ENCODE measurements at regions not wholly inside any gene's neighbourhood (a gene's known extent, or its start where the extent isn't known, plus 50 kb on each side); places are given as distances from the start of the nearest gene placed in this dataset.
A peak's percentile ranks its signal among the peaks of the same experiment; 100 is the strongest.

DNA sequence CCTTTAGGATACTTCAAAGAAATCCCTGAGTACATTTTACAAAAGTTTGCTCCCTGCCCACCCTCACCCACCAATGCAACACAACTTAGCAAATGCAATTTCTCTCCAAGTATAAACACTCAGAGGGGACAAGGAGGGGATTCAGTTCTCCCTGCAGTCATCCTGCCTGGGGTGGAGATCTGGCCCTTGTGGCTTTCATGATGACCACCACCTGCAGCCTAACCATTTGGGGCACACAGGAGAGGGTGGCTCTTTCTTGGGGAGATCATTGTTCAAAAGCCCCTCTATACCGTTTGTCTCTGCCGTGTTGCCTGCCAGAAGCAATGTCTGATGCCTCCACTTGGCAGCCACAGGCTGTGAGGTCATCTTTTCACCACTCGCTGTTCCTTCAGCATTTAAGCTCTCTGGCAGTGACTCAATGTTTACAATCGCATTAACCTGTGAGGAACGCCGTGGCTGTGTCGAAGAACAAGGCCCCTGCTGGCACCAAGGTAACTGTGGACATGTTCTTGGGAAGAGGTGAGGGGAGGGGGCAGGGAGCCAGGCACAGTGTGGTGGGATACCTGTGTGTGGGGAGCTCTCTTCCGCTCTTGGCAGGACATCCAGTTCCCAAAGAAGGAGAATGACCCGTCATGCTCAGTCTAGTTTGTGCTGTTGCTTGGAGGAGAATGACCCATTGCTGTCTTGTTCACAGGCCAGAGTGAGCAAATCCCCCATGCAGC is 103.9 kb upstream of the DUSP10 start:
- DNase-seq (ENCODE audit: low read depth) = no peak

DNA sequence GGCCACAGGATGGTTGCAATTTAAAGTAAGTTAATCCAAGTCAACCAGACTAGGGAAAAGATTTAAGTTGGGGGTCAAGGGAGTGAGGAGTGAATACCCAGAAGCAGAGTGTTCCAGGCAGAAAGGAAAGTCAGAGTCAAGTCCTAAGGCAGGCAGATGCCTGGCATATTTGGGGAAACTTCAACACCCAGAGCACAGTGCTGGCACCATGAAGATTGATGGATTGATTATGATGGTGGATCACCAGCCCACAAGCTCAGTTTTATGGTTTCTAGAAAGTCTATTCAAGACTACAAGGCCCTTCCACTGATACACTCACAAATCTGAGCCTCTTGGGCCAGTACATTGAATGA is 100.1 kb upstream of the DUSP10 start:
- no peak for DNase-seq (ENCODE audit: low read depth)

DNA sequence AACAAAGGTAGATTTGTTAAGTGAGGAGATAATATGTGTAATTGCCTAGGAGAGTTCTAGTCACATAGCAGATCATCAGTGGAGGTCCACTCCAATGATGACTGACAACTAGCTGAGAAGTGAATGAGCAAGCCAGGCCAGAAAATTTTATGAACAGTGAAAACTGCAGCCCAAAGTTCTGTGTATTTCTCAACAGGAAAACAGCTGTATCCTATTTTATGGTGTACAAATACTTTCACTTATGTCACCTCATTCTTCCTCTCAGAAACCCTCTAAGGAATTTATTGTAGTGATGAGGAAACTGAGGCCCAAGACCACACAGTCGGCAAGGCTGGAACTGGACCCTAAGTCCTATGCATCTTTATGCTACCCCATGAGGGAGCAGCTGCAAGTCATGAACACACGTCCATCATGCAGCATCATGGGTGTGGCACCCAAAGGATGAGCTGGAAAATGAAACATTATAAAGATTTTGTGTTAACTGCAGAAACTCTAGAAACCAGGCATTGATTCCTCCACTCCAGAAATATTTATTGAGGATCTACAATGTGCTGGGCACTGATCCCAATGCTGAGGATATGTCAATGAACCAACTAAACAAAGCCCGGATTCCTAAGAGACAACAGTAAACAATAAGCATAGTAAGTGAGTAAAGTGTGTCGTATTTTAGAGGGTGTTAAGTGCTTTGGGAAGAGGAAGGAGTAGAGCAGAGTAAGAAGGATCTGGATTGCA is 99.5 kb upstream of the DUSP10 start:
- DNase-seq (ENCODE audit: low read depth) = peak; percentile 44

DNA sequence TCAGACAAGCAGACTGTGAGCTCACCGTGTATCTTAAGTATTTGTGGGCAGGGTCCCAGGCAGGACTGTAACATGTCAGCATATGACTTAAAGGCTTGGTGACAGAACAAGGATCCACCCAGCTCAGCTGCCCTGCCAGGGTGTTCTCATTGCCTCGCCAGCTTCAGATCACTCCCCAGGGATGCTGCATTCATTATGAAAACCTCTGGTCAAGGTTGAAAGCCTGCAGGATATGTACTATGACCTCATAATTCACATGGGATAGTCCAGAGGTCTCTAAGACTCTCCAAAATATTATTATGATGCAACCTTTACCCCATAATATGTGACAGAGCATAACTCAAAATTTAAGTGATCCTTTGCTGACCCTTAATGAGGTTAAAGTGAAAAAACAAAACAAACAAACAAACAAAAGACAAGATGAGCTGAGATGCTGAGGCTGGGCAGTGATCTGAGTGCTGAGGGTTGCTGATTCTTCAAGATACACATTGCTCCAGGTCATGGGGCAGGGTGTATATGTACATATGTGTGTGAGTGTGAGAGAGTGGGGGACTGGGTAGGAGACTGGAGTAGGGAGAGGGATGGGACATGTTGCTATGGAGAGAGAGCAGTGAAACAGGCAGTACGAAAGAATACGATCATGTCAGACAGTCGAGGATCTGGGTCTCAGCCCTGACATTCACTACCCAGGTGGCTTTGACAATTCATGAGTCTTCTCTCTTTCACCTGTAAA is 98.8 kb upstream of the DUSP10 start:
- no peak for DNase-seq (ENCODE audit: low read depth)

DNA sequence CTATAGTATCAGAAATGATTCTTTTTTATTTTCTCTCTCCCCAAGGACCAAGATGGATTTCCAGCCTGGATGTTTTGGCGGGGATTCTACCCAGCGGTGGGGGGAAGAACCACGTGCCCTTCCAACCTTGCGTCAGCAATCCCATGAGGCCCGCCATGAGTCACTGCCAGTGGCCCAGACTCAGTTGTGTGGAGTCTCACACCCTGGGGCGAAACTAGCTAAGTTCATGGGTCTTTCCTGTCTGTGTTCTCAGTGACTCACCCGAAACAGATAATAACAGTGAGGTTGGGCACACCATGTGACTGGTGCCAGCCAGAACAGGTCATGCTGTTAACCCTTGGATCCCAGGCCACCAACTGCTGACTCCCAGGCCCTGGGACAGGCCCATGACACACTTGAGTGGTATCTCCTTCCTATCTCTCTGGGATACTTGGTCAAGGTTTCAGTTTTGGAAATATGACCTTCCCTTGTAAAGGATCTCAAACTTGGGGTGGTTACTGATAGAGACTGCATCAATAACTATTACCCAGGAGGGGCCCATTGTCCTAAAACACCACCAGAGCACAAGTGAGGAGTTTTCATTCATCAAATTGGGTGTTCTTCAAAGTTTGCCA is 98.0 kb upstream of the DUSP10 start:
- peak; percentile 98 for DNase-seq (ENCODE audit: low read depth)

DNA sequence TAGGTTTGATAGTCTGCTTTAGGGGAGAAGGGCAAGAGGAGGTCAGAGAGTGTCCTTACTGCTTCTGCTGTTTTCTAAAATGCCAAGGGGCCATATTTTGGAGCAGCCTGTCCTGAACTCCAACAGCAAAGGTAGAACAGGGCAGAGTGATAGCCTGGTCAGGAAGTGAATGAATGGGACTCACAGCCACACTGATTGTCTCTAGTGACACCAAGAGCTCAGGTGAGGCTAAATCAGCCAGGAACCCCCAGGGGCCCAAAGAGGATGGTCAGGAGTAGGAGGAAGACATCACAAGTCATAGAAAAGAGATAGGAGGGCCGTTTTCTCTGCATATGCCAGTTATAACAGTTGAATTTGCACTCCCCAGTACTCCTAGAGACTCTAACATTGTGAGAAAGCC is 97.4 kb upstream of the DUSP10 start:
- DNase-seq (ENCODE audit: low read depth) = no peak

DNA sequence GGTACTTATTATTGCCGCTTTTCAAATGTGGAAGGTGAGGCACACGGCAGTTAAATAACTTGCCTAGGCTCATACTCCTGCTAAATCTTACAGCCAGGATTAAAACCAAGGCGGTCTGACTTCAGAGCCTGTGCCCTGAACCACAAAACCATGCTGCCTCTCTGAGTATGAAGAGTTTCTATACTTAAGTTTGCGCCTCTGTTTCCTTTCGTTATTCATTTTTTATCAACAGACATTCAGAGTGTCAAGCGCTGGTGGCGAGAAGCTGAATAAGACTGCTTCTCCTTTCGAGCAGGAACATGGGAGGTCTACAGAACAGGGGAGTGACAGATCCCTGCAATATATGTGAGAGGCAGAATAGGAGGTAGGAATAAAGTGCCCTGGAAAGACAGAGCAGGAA is 96.0 kb upstream of the DUSP10 start:
- no peak for DNase-seq (ENCODE audit: low read depth)

DNA sequence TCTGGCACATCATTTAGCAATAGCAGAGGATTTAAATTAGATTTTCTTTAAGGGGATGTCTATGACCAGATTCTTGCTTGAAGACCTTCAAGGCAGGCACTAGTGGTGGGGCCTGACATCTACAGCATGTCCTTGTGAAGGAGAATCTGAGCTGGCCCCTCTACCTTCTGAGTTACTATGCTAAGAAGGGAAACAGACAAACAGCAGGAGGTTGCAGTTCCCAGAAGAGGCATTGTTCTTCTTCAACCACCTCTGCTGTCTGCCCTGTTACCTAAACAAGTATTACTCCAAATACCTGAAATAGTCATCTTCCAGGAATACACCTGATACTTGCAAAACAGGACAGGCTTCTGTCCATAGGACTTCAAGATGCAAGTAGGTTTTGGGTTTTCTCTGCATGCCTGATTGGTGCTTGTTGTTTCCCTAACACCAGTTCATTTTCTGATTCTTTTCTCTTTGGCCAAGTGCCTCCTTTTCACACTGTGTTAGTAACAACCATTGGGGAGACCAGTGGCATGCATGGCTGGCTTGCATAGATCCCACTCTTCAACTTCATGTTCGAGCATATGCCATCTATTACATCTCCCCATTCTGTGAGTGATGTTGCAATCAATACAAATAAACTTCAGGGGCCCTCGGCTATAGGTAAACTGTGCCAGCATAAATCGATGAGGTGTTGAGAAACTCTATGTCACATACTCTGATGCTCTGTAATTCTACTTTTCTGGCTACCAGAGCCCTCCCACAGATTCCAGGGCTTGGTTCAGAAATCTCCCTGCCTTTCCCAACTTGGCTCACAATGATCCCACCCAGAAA is 93.0 kb upstream of the DUSP10 start:
- no peak for DNase-seq (ENCODE audit: low read depth)

DNA sequence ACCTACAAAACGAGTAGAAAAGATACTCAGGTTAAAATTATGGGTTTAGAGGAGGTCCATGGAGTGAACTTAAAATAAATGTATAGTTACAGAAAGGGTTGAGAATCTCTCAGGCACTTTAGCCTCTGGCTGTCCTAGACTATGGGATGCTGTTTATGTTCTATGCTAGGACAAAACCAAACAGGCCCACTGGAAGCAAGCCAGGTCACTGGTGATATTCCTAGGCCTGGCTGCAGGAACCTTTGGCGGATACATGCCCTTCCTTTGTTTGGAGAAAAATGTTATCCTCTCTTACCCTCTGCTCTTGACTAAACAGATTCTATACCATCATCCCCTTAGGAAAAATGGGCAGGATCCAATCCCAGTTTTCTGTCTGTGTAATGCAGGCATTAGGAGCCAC is 90.7 kb upstream of the DUSP10 start:
- no peak for DNase-seq (ENCODE audit: low read depth)

DNA sequence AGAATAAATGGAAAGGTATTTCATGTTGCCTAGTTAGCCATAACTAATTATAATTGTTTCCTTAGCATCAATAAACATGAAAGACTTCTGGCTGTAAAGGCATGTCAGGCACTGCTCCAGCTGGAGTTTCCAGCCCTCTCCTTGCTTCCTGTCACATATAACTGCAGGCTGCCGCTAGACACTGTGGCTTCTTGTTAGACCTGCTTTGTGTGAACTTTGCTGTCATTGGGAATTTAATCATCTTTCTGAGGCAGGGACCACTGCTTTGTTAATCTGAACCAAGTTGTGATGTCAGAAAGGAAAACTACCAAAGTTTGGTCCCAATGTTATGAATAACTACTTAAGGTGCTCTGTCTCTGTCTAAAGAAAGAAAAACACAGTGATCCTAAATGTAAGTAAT is 90.3 kb upstream of the DUSP10 start:
- DNase-seq (ENCODE audit: low read depth) = no peak

DNA sequence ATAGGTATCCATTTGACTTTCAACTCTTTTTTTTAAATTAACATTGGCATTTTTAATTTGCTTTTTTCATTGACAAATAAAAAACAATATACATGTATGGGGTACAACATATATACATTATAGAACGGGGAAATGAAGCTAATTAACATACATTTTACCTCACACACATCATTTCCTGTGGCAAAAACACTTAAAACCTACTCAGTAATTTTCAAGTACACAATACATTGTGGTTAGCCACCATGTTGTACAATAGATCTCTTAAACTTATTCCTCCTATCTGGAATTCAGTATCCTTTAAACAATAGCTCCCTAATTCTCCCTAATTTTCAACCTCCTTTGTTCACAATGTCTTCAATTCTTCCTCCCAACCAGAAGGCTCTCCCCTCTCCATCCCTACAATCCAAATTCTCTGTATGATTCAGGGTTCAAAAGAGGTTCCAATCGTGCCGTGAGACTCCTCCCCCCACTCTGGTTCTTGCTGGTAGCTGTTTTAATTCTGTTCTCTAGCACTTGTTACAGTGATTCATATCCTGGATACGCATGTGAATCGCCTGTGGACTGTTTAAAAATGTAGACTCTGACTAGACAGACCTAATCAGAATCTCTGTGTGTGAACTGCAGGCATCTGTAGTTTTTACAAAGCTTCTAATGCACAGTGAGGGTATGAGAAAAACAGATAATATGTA is 87.6 kb upstream of the DUSP10 start:
- DNase-seq (ENCODE audit: low read depth) = peak; percentile 98

DNA sequence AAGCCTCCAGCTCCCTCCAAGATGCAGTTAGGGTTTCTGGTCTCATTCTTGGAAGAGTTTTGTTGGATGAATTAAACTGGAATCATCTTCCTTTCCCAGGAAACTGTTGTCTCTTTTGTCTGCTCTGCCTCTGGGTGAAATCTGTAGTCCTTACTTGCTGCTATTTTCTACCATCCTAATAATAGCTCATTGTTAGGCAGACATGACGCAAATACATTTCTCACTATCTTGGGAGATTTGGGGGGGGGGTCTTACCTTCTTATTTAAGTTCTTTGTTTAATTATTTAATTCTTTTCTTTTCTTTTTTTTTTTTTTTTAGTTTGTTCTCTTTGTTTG is 85.4 kb upstream of the DUSP10 start:
- no peak for DNase-seq (ENCODE audit: low read depth)

DNA sequence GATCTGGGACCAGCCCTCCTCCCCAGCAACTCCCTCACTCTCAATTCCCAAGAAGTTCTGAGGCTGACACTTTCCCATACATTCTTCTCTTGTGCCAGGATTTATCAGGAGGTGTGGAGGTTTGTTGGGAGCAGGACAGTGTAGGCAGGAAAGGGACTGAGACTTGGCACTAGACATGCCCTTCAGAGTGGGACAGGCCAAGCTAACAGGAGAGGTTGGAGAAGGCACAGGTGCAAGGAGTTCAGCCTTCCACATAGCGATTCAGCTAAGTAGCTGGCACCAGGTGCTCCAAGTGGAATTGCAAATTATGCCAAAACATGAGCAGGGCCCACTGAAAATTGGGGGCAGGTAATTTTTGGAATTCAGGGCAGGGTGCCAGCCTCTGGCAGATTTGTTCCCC is 83.0 kb upstream of the DUSP10 start:
- DNase-seq (ENCODE audit: low read depth) = no peak

DNA sequence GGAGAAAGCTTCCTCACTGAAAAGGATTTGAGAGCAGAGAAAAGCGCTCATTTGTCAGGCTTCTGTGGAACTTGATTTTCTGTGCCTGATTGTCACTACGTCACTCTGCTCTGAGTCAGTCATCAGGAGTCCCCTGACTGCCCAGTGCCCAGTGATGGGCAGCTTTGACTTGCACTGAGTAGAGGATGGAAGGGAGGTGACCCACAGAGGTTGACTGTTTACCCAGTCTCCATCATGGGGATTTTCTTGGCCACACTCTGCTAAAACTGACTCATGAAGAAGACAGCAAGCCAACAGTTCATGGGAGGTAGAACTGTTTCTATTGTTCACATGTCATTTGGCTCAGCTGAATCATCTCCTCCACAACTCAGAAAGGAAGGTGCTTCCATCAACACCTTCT is 82.1 kb upstream of the DUSP10 start:
- peak; percentile 67 for DNase-seq (ENCODE audit: low read depth)

DNA sequence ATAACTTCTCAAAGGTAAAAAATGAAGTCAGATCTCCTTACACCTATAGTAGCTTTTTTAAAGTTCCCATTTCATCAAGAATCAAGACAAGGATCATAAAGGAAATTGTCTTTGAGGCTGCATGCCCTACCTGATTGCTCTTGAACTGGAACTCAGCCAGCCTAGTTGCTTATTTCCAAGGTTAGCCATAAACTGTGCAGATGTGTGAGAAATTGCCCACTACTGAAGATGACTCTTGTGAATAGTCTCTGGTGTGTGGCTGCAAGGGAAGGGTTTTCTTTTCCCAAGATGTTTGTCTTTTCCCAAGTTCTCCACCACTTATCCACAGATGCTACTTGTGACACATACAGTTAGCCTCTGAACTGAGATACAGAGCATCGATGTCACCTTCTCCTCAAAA is 81.7 kb upstream of the DUSP10 start:
- no peak for DNase-seq (ENCODE audit: low read depth)

DNA sequence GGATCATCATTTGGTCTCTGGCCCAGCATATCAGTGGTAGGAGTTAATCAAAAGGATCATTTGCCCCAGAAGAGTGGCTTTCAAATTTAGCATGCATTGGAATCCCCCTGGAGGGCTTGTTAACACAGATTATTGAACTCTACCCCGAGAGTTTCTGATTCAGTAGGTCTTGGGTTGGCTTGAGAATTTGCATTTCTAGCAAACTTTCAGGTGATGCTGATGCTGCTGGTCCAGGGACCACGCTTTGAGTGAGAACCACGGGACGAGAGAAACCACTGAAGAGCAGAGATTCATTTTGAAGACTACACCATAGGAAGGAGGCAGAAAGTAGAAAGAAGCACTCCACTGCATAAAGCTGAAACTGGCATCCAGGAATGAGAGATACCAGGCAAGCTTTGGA is 81.3 kb upstream of the DUSP10 start:
- DNase-seq (ENCODE audit: low read depth) = no peak

DNA sequence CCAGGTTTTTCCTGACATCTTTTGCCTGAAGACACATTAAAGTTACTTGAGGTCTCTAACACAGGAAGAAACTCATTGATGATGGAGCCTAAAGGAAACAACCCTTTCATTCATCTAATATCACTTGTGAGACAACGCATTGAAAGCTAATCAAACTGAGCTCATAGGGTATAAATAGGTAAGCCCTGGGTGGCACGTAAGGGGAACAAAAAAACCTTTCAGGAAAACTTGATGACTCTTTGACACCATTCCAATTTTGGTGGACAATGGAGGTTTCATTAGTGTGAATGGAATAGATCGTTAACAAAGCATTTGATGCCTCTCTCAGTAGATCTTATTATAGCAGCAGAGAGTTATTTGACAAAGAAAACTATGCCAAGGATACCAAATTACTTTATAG is 80.7 kb upstream of the DUSP10 start:
- DNase-seq (ENCODE audit: low read depth) = no peak

DNA sequence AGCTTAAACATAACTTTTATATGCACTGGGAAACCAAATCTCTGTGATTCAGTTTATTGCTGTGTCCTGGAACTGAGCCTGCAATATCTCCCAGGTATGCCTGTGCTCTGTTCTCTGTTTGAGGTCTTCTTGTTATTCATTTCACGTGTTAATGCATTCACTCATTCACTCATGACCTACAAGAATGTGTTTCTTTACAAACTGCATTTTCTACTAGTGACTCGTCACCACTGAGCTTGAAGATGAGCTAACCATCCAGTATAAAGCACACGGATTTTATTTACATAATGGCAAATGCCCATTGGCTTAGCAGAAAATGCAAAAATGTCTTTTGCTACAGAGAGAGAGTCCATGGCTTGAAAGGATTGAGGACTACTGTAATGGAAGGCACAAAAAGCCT is 75.0 kb upstream of the DUSP10 start:
- DNase-seq (ENCODE audit: low read depth) = peak; percentile 97

DNA sequence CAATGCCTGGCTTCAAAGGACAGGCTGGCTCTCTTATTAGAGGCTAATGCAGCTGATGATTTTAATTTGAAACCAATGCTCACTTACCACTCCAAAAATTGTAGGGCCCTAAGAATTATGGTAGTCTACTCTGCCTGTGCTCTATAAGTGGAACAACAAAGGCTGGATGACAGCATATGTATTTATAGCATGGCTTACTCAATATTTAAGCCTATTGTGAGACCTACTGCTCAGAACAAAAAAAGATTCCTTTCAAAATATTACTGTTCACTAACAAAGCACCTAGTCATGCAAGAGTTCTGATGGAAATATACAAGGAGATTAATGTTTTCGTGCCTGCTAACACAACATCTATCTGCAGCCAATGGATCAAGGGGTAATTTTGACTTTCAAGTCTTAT is 73.8 kb upstream of the DUSP10 start:
- DNase-seq (ENCODE audit: low read depth) = no peak

DNA sequence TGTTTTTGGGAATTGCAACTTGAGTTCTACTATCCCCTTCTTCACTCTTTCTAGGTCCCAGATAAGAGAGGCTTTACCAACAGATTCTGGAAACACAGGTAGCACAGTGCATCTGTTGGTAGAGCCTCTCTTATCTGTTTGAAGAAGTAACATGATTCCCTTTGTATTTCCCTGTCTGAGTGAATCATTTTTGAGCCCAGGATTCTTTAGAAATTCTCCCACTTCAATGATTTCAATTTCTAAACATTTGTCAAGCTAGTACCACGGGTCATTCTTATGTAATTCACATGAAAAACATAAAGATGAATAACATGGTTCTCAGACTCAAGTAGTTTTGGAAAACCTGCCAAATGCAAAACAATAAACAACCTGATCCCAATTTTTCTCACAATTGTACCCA is 72.0 kb upstream of the DUSP10 start:
- no peak for DNase-seq (ENCODE audit: low read depth)

DNA sequence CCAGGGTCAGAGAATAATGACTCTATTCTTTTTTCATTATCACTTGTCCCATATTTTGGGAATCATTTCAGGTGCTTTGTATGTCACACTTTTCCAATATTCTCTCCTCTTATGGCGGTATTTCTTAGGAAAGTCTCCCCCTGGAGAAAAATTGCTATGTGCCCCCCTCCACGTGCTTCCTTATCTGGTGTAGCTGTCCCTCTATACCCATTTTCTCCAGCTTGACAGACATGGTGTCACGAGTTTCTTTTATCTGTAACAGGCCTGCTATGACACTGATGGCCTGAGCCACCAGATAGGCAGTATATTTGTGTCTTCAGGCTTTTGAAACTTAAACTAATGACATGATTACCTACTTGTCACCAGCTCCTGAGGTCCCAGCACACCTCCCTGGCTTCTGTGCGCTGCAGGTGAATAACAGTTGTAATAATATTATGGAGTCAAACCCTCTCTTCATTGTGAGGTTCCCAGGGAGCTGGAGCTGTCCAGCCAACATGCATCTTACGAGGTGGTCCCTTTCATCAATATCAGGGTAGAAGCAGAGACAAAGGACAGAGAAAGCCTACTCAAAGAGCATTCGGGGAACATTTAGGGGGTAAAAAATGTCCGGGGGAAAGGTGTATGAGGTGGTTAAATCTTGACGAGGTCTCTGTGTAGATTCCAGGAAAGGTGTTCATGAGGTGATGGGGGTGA is 71.2 kb upstream of the DUSP10 start:
- DNase-seq (ENCODE audit: low read depth) = no peak
